Stimulated activated CD8-positive, alpha-beta memory T cell treated with anti-CD3 and anti-CD28 coated beads, Interleukin-15, amount 100 ng/mL, for 48 hours (primary cell): ENCODE measurements at regions not wholly inside any gene's neighbourhood (a gene's known extent, or its start where the extent isn't known, plus 50 kb on each side); places are given as distances from the start of the nearest gene placed in this dataset.

Source experiments
- DNase-seq, 2 donors: peaks; one replicate each; pipeline ENCODE4 v3.0.0-alpha.2; 2020; ENCODE audit warnings: low read depth in 2 of 2

GRCh38 chr1:229819091-229819490 lies 193.0 kb downstream of the URB2 start:
- no peak for DNase-seq

- DNase-seq, result no peak
Observed at GRCh38 chr1:229822026-229822425, 196.0 kb downstream of the URB2 start.

- DNase-seq, result no peak
Observed at GRCh38 chr1:229825042-229825441, 199.0 kb downstream of the URB2 start.

DNA sequence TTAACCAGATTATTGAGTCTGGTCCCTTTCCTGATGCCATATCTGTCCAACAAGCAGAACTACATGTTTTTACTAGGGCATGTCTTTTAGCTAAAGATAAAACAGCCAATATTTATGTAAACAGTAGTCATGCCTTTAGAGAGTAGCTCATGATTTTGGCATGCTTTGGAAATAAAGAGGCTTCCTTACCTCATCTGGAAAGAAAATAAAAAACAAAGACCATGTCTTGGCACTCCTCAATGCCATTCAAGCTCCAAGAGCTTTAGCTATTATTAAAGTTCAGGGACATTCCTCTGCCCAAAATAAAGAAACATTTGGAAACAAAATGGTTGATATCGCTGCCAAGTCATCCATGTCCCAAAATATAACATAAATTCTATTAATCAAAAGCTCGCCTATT lies 202.4 kb downstream of the URB2 start:
- no peak for DNase-seq

DNA sequence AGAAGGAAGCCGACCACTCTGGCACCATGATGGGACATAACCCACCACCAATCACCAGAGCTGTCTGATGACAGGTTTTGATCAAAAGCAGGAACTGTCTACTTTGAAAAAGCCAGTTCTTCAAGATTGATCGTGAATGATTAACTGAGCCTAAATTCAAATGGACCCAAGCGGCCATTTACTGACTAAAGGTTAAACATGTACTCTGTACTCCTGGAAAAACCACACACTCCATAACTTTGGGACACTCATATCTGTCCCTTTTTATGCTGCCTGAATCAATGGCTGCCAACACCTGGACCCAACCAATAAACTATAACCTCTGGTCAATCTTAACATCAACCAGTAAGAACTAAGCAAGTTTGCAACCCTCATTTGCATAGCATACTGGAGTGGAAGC lies 206.6 kb downstream of the URB2 start:
- no peak for DNase-seq

GRCh38 chr1:229834230-229834629 lies 208.2 kb downstream of the URB2 start:
- no peak for DNase-seq

DNA sequence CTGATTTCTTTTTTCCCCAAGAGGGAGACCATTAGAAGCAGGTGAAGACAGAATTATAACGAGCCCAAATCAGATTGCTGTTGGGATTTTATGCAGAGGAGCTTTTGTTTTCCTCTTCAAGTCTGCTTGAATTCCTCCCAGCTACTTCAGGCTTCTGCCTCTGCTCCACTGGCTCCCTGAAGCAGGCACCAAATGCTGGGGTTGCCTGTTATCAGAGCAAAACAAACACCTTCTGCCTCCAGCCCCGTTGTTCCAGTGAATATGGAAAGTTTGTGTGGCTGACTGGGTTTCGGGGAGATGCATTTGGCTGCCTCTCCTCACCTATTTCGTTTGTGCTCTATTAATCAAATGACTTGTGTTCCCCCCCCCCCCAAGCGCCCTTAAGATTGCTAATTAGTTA lies 209.2 kb downstream of the URB2 start:
- no peak for DNase-seq

- DNase-seq, result no peak
Observed at GRCh38 chr1:229836324-229836723, 210.3 kb downstream of the URB2 start.

DNA sequence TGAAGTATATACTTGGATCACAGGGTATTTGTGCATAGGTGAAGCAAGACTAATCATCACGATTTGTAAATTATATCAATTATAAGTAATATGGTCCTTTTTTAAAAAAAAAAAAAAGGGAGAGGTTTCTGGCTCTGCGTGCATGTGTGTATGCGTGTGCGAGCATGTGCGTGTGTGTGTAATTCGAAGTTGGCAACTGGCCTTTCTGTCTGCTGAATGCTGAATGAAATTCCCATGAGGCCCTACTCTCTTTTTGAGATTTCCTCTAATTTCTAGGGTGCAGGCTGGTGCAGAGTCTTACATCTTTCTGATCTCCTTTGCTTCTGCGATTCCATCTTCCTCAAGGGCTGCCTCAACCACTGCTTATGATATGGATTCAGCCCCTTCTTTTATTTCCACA lies 212.2 kb downstream of the URB2 start:
- no peak for DNase-seq

- DNase-seq, result no peak
Observed at GRCh38 chr1:229839800-229840199, 213.8 kb downstream of the URB2 start.

DNA sequence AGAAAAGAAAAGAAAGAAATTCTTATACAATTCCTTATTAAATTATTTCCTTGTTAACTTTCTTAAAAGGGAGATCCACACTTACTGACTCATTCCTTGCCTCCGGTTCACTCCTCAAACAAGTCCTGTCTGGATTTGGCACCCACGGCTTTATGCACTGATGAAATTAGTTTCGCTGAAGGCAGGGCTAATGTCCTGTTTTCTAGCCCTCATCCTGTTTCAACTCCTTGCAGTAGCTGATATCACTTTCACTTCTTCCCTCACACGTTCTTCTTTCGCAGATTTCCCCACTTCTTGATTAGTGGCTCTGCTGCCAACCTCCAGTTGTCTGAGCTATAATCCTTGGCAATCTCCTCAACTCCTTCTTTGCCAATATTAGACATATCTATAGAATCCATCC lies 215.2 kb downstream of the URB2 start:
- no peak for DNase-seq

GRCh38 chr1:229842302-229843255 lies 216.5 kb downstream of the URB2 start:
- no peak for DNase-seq

- no peak for DNase-seq
Observed at GRCh38 chr1:229843627-229844238, 217.7 kb downstream of the URB2 start.

- no peak for DNase-seq
Observed at GRCh38 chr1:229844675-229845074, 218.6 kb downstream of the URB2 start.

DNA sequence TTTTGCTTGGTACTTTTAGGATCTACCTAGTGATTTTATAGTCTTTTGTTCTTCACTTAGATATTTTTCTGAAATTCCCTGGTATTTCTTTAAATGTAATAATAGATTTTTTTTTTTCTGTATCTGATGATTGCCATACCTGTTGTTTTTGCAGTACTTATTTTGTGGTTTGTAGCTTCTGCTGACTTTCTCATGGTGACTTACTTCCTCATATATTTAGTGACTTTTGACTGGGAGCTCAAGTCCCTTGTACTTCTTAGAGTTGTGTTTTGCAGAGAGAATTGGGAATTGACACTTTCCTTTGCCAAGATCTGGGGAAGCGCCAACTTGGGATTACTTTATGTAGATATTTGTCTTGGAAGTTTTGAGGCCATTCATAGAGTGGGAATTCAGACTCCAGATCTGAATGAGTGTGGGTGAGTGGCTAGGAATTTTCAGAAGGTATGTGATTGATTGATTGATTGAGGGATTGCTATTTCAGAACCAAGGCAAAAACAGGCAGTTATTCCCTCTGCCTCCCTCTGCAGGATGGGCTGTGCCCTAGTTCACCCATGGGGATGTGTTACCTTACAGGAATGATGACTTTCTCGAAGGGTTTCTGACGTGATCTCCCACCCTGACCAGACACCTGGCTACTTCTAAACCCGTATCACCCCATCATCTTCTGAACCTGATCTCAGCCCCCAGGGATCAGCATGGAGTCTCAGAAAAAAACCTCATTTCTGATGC lies 219.5 kb downstream of the URB2 start:
- no peak for DNase-seq

DNA sequence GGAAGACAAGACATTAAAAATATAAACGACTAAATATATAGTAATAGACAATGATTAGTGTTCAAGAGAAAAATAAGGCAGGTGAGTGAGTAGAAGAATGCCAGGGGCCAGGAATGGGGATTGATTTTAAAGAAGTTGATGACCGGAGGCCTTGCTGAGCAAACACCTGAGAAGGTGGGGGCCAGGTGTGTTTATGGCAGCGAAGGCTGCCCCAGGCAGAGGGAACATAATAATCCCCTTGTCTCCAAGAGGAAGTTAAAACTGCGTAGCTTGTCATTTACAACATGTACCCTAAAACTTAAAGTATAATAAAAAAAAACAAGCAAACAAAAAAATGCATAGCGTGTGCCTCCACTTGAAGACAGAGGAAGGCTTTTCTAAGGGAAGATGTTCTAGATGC lies 220.3 kb downstream of the URB2 start:
- DNase-seq, result no peak

- DNase-seq, result no peak
Observed at GRCh38 chr1:229848752-229849677, 218.0 kb upstream of the GALNT2 start.

DNA sequence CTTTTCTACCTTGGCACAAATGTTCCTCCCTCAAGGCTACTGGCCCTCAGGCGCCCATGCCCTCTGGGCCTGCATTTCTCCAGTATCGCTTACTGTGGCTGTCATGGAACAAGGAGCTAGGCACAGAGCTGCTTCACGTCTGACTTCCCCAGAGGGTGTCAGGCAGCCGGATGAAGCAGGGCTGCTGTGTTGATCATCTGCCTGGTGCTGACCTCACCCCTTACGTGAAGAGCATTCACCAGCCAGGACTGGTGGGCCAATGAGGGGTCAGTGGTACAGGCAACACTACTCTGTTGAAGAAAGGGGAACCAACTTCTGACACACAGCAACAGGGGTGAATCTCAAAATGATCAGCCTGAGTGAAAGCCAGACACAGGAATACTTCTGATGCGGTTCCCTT lies 215.5 kb upstream of the GALNT2 start:
- DNase-seq, result no peak

GRCh38 chr1:229853751-229854150 lies 213.3 kb upstream of the GALNT2 start:
- DNase-seq, result no peak

DNA sequence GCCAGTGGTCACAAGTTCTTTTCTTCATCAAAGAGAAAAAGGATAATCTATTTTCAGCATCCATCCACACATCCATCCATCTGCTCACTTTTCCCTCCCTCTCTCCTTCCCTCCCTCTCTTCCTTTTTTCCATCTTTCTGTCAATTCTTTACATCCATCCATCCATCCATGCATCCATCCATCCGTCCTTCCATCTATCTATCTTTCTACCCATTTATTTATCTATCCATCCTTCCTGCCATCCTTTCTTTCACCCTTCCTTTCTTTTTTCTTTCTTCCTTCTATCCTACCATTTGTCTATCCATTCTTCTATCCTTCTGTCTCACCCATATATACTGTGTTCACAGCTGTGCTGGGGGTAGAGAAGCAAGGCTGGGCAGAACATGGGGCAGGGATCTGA lies 212.4 kb upstream of the GALNT2 start:
- no peak for DNase-seq

GRCh38 chr1:229856009-229856650 lies 210.9 kb upstream of the GALNT2 start:
- no peak for DNase-seq
